GM06990 (cell line): ENCODE measurements at regions not wholly inside any gene's neighbourhood (a gene's known extent, or its start where the extent isn't known, plus 50 kb on each side); places are given as distances from the start of the nearest gene placed in this dataset.

Source experiments
- DNase-seq: peaks from one replicate; pipeline ENCODE4 v3.0.0-alpha.2; 2011; ENCODE audit not compliant: insufficient read length; ENCODE audit errors: extremely low read depth
- H3K27me3 ChIP-seq: replicated peaks from 2 replicates; pipeline ENCODE4 v1.6.0; 2011; ENCODE audit warnings: low read length; ENCODE audit not compliant: control insufficient read depth, insufficient read depth
- H3K36me3 ChIP-seq: 2 replicates; pipeline ENCODE4 v1.5.1; 2011; ENCODE audit warnings: low read length; ENCODE audit not compliant: control insufficient read depth, insufficient read depth
- H3K4me3 ChIP-seq: replicated peaks from 2 replicates; pipeline ENCODE4 v1.5.1; 2011; ENCODE audit warnings: low read depth, mild to moderate bottlenecking, control low read depth, low read length
- CTCF ChIP-seq: IDR thresholded peaks from 2 replicates; pipeline ENCODE4 v1.5.1; 2011; ENCODE audit warnings: low read length, control low read depth, mild to moderate bottlenecking, inconsistent platforms; ENCODE audit not compliant: insufficient read depth, poor library complexity, severe bottlenecking

GRCh38 chr2:43106559-43107527 is 119.6 kb downstream of the ZFP36L2 start:
- no peak for DNase-seq
- Histone ChIP-seq H3K36me3 (no peaks in the 10 kb centered on the region), H3K27me3 (no peaks in the 10 kb centered on the region), H3K4me3 (no peak overlapping the region)
- TF ChIP-seq CTCF = no peak

- Histone ChIP-seq H3K4me3 (no peak overlapping the region), H3K27me3 (no peaks in the 10 kb centered on the region), H3K36me3 (no peaks in the 10 kb centered on the region)
- peak; percentile 40 for TF ChIP-seq CTCF
- no peak for DNase-seq
Measured at GRCh38 chr2:43105586-43106558, 120.5 kb downstream of the ZFP36L2 start.

GRCh38 chr2:43104763-43105162 is 121.6 kb downstream of the ZFP36L2 start:
- no peak for DNase-seq
- H3K36me3 ChIP-seq = no peaks in the 10 kb centered on the region
- TF ChIP-seq CTCF = peak; percentile 16
- H3K4me3 ChIP-seq = no peak overlapping the region
- no peaks in the 10 kb centered on the region for H3K27me3 ChIP-seq

GRCh38 chr2:43104106-43104505 is 122.3 kb downstream of the ZFP36L2 start:
- no peaks in the 10 kb centered on the region; the same call in 1 of the 2 replicates for H3K27me3 ChIP-seq
- H3K4me3 ChIP-seq = no peak overlapping the region
- no peaks in the 10 kb centered on the region for H3K36me3 ChIP-seq
- TF ChIP-seq CTCF = no peak
- DNase-seq = no peak

DNA sequence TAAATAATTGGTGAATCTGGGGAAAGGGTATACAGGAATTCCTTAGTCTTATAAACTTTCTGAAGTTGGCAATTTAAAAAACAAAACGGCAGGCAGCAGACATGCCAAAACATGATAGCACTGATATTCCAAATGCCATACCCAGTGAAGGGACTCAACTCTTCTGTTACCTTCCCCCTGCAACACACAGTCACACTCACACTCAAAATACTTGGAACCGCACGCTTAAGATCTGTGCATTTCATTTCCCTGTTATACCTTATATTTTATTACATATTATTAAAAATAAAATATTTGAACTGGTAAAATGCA is 123.4 kb downstream of the ZFP36L2 start:
- no peaks in the 10 kb centered on the region for H3K36me3 ChIP-seq
- no peak for TF ChIP-seq CTCF
- H3K4me3 ChIP-seq = no peak overlapping the region
- H3K27me3 ChIP-seq = no peaks in the 10 kb centered on the region; the same call in 1 of the 2 replicates
- DNase-seq = no peak
